ENCODE measurements at regions not wholly inside any gene's neighbourhood (a gene's known extent, or its start where the extent isn't known, plus 50 kb on each side); places are given as distances from the start of the nearest gene placed in this dataset.

GRCh38 chr5:93267736-93268135 is 313.3 kb downstream of the NR2F1-AS1 start:
- no peaks in the 10 kb centered on the region for H3K4me1 ChIP-seq (ENCODE audit: control insufficient read depth, low read length)
- H3K9me2 ChIP-seq (replicated peaks; ENCODE audit: control insufficient read depth, low read length), result no peaks in the 10 kb centered on the region
- no peaks in the 10 kb centered on the region for H3K79me2 ChIP-seq (ENCODE audit: control insufficient read depth, low read length)
- no peak overlapping the region for H3K4me2 ChIP-seq (ENCODE audit: low read length)
- no peaks in the 10 kb centered on the region for H3K27me3 ChIP-seq (ENCODE audit: control insufficient read depth, low read length)
- H3K4me3 ChIP-seq (ENCODE audit: low read length), result no peak overlapping the region
- H3K36me3 ChIP-seq (ENCODE audit: control insufficient read depth, low read length), result no peaks in the 10 kb centered on the region
- H3F3A ChIP-seq (ENCODE audit: control insufficient read depth, insufficient read depth), result no peaks in the 10 kb centered on the region
- H3K27ac ChIP-seq (ENCODE audit: low read depth, low read length), result no peak overlapping the region
- no peaks in the 10 kb centered on the region for H3K9me3 ChIP-seq (ENCODE audit: control insufficient read depth, insufficient read depth, low read length)
- TF ChIP-seq CTCF (IDR thresholded peaks at IDR 0.05; ENCODE audit: low read depth, low read length, poor library complexity, severe bottlenecking) (no peak), EZH2phosphoT487 (IDR thresholded peaks at IDR 0.05; ENCODE audit: borderline replicate concordance, low read length) (no peak)
- no peaks in the 10 kb centered on the region for H4K20me1 ChIP-seq (ENCODE audit: control insufficient read depth, insufficient read depth, low read depth, low read length)

DNA sequence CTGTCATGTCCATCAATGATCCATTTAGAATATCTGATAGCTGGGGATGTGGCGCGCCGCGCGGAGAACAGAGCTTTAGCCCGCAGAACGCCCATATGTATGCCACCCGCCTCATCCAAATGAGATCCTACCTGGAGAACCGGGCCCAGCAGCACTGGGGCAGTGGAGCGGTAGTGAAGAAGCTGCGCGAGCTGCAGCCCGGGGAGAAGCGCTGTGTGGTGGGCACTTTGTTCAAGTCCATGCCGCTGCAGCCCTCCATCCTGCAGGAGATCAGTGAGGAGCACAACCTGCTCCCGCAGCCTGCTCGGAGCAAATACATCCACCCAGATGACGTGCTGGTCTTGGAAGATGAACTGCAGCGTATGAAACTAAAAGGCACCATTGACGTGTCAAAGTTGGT is 313.7 kb downstream of the NR2F1-AS1 start:
- Histone ChIP-seq H3K79me2 (ENCODE audit: control insufficient read depth, low read length) (no peaks in the 10 kb centered on the region), H4K20me1 (ENCODE audit: control insufficient read depth, insufficient read depth, low read depth, low read length) (no peaks in the 10 kb centered on the region), H3F3A (ENCODE audit: control insufficient read depth, insufficient read depth) (no peaks in the 10 kb centered on the region), H3K9me3 (ENCODE audit: control insufficient read depth, insufficient read depth, low read length) (no peaks in the 10 kb centered on the region), H3K36me3 (ENCODE audit: control insufficient read depth, low read length) (no peaks in the 10 kb centered on the region), H3K27ac (ENCODE audit: low read depth, low read length) (no peak overlapping the region), H3K9me2 (replicated peaks; ENCODE audit: control insufficient read depth, low read length) (no peaks in the 10 kb centered on the region), H3K4me3 (ENCODE audit: low read length) (no peak overlapping the region), H3K4me1 (ENCODE audit: control insufficient read depth, low read length) (no peaks in the 10 kb centered on the region), H3K4me2 (ENCODE audit: low read length) (no peak overlapping the region), H3K27me3 (ENCODE audit: control insufficient read depth, low read length) (no peaks in the 10 kb centered on the region)
- TF ChIP-seq EZH2phosphoT487 (IDR thresholded peaks at IDR 0.05; ENCODE audit: borderline replicate concordance, low read length) (no peak), CTCF (IDR thresholded peaks at IDR 0.05; ENCODE audit: low read depth, low read length, poor library complexity, severe bottlenecking) (no peak)

DNA sequence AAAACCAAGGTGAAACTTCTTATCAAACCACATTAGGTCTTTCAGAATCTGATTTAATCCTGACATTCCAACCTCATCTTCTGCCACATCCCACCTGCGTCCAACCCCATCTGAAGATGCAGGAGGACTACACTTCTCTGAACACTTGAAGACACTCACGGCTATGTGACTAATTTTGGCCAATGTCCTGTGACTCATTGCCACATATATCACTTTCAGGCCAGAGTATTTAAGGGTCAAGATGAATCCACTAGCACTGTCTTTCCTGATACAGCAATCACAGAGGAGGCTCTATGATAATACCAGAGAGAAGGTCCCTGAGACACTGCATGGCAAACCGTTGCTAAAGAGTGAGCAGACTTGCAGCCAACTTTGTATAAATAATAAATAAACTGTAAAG is 323.4 kb downstream of the NR2F1-AS1 start:
- Histone ChIP-seq H3K79me2 (ENCODE audit: control insufficient read depth, low read length) (no peaks in the 10 kb centered on the region), H3K4me1 (ENCODE audit: control insufficient read depth, low read length) (no peaks in the 10 kb centered on the region), H3F3A (ENCODE audit: control insufficient read depth, insufficient read depth) (no peaks in the 10 kb centered on the region), H3K9me3 (ENCODE audit: control insufficient read depth, insufficient read depth, low read length) (no peaks in the 10 kb centered on the region; the same call in 1 of the 2 replicates), H3K4me2 (ENCODE audit: low read length) (no peak overlapping the region), H3K9me2 (replicated peaks; ENCODE audit: control insufficient read depth, low read length) (no peaks in the 10 kb centered on the region), H3K36me3 (ENCODE audit: control insufficient read depth, low read length) (no peaks in the 10 kb centered on the region), H3K27me3 (ENCODE audit: control insufficient read depth, low read length) (no peaks in the 10 kb centered on the region), H3K4me3 (ENCODE audit: low read length) (no peak overlapping the region), H3K27ac (ENCODE audit: low read depth, low read length) (no peak overlapping the region), H4K20me1 (ENCODE audit: control insufficient read depth, insufficient read depth, low read depth, low read length) (no peaks in the 10 kb centered on the region)
- TF ChIP-seq EZH2phosphoT487 (IDR thresholded peaks at IDR 0.05; ENCODE audit: borderline replicate concordance, low read length) (no peak), CTCF (IDR thresholded peaks at IDR 0.05; ENCODE audit: low read depth, low read length, poor library complexity, severe bottlenecking) (no peak)

- Histone ChIP-seq H3K27ac (ENCODE audit: low read depth, low read length) (no peak overlapping the region), H3K27me3 (ENCODE audit: control insufficient read depth, low read length) (no peaks in the 10 kb centered on the region), H3F3A (ENCODE audit: control insufficient read depth, insufficient read depth) (no peaks in the 10 kb centered on the region), H3K36me3 (ENCODE audit: control insufficient read depth, low read length) (no peaks in the 10 kb centered on the region), H3K4me2 (ENCODE audit: low read length) (no peak overlapping the region), H3K9me3 (ENCODE audit: control insufficient read depth, insufficient read depth, low read length) (no peaks in the 10 kb centered on the region; the same call in 1 of the 2 replicates), H3K4me1 (ENCODE audit: control insufficient read depth, low read length) (no peaks in the 10 kb centered on the region), H3K9me2 (replicated peaks; ENCODE audit: control insufficient read depth, low read length) (no peaks in the 10 kb centered on the region), H3K79me2 (ENCODE audit: control insufficient read depth, low read length) (no peaks in the 10 kb centered on the region), H3K4me3 (ENCODE audit: low read length) (no peak overlapping the region), H4K20me1 (ENCODE audit: control insufficient read depth, insufficient read depth, low read depth, low read length) (no peaks in the 10 kb centered on the region)
- TF ChIP-seq CTCF (IDR thresholded peaks at IDR 0.05; ENCODE audit: low read depth, low read length, poor library complexity, severe bottlenecking), result no peak
- no peak for TF ChIP-seq EZH2phosphoT487 (IDR thresholded peaks at IDR 0.05; ENCODE audit: borderline replicate concordance, low read length)
These were observed 325.2 kb downstream of the NR2F1-AS1 start for GRCh38 chr5:93255796-93256195.

Measured in DOHH2 (cell line).